ENCODE measurements at regions not wholly inside any gene's neighbourhood (a gene's known extent, or its start where the extent isn't known, plus 50 kb on each side); places are given as distances from the start of the nearest gene placed in this dataset.
"Not testable (repeated sequence)": the region's sequence is repeated elsewhere in the genome, so short reads cannot be mapped to it uniquely, and the experiment has no call there.

DNA sequence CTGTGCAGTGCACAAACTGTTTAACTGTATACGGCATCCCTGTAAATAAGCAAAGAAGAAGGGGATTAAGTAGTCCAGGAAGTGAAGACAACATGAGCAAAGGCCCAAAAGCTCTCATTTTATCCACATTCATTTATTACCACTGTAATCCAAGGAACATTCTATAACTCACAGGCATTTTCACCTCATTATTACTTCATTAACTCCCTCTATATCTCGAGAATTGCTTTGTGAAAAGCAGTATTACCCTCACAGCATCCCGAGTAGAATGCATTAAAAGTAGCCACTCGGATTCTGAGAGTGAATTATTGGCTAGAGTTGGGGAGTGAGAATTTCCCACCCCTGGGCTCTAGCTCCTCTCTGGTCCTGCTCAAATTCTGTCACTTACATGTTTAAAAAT, 51.0 kb upstream of the CHCHD3 start:
- no peak for DNase-seq (ENCODE audit: low spot score)

DNA sequence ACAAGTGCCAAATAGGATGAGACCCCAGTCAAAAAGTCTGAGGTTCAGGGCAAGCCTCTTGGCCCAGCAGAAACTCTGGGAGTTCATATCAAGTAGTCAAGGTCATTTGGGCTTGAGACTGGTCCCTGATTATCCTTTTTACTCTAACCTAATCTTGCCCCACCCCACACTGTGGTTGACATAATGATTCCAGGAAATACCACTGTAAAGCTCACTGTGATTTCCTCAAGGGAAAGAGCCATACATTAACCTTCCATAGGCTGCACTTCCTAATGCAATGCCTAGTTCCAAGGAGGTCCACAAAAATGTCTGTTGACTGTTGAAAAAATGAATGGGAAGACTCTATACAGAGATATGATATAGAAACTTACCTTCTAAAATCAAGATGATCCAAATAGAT, 52.9 kb upstream of the CHCHD3 start:
- no peak for DNase-seq (ENCODE audit: low spot score)

DNA sequence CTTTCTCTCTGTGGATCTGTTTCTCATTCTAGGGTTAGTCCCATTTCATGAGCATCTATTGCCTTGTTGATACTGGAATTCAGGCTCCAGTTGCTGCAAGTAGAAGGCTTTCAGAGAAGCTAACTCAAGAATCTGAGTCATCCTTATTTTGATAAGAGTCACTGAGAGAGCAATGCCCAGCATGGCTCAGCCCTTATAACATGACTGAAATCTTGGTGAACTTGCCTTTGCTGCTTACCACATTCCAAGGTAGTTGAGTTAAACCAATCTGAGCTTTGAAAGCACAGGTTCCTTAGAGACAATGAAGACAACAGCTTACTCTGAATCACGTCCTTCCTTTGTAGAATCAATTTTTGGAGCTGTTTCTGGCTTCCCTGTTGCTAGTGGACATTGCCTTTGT, 53.6 kb upstream of the CHCHD3 start:
- no peak for DNase-seq (ENCODE audit: low spot score)

DNA sequence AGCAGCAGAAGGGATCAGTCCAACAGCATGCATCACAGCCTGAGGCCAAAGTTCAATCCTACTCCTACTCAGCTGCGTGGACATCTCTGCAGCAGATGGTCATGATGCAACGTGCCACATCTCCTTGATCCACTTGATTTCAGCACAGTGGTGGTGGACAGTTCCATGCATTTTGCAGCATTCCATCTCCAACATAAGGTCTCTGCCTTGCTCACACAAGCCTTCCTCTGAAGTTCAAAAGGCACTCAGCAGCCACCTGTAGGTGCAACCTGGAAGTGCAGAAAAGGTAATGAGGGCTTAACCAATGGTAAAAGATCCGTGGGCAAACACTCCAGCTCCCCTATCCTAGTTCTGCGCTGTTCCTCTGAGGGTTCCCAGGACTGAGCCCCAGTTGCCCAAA, 57.5 kb upstream of the CHCHD3 start:
- DNase-seq (ENCODE audit: low spot score), result peak; percentile 31

DNA sequence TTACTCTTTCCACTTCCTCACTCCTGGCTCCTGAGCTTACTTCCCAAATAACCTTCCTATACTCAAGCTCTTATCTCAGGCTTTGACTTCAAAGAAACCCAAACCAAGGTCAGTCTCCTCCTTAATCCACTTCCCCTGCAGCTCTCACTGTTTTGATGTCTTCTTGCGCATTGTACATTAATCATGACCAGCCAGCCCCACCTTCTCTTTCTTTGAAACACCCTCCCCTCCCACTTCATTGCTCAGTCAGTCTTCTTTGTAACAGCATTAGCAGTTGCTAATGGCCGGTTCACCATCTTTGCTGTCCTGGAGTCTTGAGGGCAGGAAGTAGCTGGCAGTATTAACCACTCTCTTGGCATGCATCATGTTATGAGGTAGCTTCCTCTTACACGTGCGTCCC, 57.9 kb upstream of the CHCHD3 start:
- no peak for DNase-seq (ENCODE audit: low spot score)

DNA sequence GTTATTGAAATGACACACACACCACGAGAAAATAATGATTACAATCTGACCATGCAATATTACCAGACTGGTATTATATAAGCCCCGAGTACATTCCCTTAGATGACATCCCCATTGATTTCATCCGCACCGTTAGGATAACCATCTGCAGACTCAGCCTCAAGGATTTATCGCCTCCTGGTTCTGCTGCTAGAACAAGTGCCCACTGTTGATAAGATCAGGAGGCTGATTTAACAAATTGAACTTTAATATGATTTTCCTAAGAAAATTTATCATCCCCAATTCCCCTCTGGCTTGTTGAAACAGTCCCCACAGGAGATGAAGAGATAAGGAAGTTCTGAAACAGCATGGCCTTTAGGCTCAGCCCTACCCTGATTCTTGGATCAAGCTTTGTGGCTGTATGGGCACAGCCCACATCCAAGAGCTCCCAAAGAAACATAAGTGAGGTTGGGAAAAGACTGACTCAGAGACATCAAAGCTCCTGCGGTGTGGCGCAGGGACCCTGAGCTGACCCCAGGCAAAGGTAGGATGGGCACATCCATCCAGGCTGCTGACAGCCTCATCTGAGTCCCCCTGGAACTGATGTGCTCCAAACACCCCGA, 59.2 kb upstream of the CHCHD3 start:
- DNase-seq (ENCODE audit: low spot score), result no peak

DNA sequence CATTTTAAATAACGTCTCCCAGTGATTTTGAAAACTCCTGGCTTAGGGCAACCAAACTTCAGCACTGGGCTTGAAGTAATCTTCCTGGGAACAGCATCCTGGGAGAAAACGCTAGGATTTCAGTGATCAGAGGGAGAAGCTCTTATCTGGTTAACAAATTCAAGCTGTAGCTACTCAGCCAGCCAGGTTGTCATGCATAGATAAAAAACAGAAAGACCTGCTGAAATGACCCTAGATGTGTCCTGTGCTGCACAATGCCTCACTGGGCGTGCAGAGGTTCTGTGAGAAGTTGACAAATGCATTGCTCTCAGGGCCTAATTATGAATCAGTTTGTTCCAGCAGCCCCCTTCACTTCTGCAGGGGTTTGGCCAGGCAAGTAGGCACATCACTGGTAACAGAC, 68.9 kb upstream of the CHCHD3 start:
- no peak for DNase-seq (ENCODE audit: low spot score)

DNA sequence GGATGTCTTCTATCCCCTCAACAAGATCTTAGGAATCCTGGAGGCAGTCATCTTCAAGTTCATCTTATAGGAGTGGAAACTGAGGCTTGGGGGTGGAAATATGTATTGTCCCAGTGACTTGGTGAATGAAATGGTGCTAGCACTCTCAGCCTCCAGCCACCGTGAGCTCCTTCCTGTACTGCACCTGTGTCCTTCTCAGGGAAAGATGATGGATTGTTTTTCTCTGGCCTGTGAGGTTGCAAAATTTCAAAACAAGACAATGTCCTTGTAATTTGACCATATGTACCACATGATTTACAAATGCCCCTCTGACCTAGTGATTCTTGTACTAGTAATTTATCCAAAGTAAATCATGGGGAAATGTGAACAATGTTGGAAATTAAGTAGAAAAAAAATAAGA, 71.0 kb upstream of the CHCHD3 start:
- no peak for DNase-seq (ENCODE audit: low spot score)

DNA sequence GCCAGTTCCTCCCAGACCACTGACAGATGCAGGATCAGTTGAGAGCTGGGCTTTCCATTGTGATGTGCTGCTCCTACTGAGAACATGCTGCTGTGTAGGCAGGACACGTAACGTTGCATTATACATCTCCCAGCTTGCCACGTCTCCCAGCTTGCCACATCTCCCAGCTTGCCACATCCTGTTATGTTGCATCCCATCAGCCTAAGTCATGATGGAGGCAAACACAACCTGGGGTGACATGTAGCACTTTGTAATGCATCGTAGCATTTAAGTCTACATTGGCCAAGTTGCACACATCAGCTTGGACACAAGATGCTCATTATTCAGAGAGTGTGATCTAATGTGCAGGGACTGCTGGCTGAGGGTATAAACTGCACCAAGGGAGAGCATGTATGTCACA, 73.3 kb upstream of the CHCHD3 start:
- DNase-seq (ENCODE audit: low spot score), result no peak

DNA sequence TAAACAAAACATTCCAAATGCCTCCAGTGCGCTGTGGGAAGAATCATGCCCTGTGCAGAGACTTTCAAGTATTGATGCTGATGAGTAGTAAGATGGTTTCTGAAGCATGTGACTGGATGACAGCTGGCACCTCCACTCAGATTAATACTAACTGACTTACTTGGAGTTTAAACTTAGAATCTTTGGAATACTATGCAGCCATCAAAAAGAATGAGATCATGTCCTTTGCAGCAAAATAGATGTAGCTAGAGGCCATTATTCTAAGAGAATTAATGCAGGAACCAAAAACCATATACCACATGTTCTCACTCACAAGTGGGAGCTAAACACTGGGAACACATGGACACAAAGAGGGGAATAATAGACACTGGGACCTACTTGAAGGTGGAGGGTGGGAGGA, 73.8 kb upstream of the CHCHD3 start:
- no peak for DNase-seq (ENCODE audit: low spot score)

DNA sequence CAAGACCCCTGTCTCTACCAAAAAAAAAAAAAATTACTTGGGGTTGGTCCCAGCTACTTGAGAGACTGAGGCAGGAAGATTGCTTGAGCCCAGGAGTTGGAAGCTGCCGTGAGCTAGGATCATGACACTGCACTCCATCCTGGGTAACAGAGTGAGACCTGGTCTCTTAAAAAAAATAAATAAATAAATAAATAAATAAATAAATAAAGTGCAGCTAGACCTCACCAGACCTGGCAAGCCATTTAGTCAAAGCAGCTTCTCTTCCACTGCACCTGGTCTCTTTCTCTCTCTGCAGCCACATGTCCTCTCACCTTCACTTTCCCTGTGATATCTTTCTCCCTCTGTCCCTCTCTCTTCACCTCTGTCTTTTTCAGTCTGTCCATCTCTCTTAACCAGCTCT, 75.2 kb upstream of the CHCHD3 start:
- no peak for DNase-seq (ENCODE audit: low spot score)

DNA sequence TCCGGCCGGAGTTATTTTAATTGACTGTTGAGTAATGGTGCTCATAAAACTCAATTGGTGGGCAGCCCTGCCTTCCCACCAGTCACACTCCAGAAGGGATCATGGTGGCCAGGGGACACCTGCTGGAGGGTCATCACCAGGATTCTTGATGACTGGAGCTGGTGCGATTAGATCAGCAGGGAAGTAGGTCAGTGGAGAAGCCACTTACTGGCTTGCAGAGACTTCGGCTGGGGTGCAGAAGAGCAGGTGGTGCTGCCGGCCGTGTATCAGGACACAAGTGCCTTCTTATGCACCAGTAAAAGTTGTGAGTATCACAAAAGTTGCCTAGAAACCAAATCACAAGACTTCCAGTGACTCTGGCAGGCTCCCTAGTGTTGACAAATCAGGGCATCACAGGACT, 82.6 kb upstream of the CHCHD3 start:
- DNase-seq (ENCODE audit: low spot score), result no peak

DNA sequence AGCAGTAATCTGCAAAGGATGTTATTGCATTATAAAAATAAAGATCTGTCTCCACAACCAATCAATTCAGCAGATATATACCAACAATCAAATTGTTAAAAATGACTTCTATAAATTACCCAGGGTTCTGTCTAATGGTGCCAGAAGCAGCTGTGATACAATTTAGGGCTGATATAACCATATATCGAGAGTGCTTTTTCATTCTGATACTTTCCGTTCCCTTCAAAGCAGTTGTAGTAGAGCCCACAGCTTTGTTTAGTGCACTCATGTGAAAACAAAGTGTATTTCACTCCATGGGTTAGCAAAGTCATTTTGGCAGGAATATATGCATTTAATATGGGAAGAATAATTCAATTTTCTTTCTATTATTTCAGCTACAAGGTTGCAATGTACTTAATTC, 83.1 kb upstream of the CHCHD3 start:
- DNase-seq (ENCODE audit: low spot score), result no peak

DNA sequence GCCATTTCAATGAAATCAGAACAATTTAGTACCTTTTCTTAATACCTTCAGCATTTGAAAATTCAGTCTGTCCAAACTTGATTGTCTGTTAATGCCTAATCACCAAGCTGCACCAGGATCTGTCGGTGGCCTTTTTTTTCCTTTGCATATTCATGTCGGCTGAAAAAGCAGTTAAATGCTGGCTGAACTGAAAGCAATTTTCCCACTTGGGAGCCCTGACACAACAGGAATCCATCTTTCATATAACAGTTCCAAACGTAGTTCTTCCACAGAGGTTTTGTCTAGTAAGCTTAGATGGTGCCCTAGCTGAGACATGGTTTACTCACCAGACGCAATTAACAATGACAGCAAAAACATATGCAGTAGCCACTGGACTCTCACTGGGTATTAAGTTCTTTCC, 83.6 kb upstream of the CHCHD3 start:
- no peak for DNase-seq (ENCODE audit: low spot score)

DNA sequence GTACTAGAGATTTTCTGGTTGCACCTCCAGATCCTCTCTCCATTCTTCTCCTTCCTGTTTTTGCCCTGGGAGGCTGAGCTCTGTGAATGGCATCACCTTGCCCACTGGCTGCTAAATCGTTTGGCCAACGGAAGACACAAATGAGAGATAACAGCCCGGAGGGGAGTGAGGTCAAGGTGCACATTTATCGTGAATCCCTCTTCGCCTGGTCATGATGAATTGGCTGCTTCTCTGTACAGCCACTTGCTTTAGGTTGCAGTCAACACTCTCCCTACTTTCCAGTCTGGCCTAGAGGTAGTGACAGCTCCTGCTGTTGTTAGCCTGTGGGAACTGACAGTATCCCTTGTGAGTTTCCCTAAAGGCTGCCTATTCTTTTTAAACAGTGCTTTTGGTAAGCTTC, 85.4 kb upstream of the CHCHD3 start:
- no peak for DNase-seq (ENCODE audit: low spot score)

DNA sequence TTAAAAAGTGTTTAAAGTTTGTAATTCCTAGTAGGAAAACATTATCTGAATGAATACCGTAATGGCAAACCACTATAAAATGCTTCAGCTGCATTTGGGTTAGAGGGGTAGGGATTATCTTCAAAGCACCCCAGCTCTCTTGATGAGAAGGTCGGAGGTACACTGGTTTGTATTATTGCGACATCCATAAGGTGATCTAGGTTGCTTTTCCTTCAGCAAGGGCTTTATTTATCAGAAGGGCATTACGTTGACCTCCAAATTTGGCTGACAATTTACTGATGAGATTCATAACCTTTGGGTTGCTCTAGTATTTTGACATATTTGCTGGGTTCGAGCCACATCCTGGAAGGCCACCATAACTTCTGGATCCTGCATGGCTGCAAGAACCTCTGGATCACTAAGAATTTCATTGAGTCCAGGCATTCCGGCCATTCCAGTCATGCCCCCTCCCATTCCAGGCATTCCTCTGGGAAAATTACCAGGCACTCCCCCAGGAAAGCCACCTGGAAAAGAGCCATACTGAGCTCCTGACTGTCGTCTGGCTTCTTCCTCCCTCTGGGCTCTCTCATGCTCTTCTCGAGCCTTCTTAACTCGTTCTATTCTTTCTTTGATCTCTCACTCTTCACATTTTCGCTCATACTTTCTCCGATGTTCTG, 83.6 kb upstream of the EXOC4 start:
- not testable (repeated sequence) for DNase-seq (ENCODE audit: low spot score)

DNA sequence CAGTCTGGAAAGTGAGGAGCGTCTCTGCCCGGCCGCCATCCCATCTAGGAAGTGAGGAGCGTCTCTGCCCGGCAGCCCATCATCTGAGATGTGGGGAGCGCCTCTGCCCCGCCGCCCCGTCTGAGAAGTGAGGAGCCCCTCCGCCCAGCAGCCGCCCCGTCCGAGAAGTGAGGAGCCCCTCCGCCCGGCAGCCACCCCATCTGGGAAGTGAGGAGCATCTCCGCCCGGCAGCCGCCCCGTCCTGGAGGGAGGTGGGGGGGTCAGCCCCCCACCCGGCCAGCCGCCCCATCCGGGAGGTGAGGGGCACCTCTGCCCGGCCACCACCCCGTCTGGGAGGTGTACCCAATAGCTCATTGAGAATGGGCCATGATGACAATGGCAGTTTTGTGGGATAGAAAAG, 75.4 kb upstream of the EXOC4 start:
- not testable (repeated sequence) for DNase-seq (ENCODE audit: low spot score)

DNA sequence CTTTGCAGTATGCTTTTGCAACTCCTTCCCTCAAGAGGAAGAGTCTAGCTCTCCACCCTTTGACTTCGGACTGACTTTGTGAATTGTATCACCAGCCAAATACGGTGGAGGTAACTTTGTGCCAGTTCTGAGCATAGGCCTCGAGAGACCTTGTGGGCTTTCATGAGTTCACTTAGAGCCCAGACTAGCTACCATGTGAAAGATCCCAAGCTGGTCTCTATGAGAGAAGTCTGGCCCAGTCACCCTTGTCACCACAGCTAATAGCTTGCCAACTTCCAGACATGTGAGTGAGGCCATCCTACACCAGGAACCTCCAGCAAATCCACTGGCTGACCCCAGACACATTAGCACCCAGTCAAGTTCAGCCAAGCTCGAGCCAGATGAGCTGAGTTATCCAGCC, 72.2 kb upstream of the EXOC4 start:
- no peak for DNase-seq (ENCODE audit: low spot score)

DNA sequence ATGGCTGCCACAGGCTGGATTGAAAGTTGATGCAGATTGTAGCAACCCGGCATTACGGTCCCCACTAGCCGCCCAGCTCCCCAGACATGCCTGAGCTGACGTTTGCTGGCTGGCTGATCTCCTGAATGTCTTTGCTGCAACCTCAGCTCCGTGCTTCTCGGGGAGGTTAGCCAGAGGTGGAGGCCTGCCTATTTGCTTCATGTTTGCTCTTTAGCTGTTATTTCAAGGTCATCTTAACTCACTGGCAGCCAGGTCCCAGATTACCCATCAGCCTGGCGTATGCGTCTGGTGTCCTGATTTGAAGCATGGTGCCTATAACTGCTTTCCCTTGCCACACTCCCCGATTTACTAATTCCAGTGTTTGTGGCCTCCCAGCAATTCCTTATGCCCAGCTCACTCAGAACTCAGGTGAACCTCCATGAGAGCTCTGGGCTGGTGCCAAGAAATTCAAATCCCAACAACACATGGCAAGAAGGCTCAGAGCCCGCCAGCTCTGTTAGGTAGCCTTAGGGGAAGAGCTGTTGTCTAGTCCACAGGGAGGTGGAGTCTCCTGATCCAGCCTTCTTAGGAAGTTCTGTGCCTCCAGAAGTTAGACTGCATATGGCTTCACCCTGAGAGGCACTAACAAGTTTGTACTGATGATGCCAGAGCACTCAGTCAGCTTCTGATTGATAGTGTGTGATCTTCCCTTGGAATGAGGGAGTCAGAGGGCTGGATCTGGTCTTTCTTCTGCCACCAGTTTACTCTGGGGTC, 69.7 kb upstream of the EXOC4 start:
- DNase-seq (ENCODE audit: low spot score), result no peak

DNA sequence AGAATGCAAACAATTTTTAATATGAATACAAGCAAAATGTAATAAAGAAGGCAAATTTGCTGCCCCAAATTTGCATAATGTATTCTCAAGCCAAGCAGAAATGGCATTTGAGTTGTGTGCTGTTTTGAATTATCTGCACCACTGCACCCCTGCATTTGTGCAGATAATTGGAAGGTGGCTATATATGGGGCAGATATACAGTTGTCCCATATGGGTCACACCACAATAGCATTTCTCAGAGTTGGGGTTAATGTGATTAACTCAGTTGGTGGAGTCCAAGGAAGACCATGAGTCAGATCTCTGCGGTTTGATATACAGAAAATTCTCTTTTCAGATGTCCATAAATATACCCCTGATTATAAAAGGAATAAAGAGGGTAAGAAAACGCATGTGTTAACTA, 68.9 kb upstream of the EXOC4 start:
- DNase-seq (ENCODE audit: low spot score), result no peak

DNA sequence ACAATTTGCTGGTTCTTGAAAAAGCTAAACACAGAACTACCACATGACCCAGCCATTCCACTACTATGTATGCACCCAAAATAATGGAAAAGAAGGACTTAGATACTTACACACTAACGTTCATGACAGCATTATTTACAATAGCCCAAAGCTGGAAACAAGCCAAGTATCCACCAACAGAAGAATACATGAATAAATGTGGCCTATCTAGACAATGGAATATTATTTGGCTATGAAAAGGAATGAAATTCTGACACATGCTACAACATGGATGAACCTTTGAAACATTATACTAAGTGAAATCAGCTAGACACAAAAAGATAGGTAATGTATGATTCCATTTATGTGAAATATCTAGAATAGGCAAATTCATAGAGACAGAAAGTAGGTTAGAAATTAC, 67.4 kb upstream of the EXOC4 start:
- DNase-seq (ENCODE audit: low spot score), result no peak

DNA sequence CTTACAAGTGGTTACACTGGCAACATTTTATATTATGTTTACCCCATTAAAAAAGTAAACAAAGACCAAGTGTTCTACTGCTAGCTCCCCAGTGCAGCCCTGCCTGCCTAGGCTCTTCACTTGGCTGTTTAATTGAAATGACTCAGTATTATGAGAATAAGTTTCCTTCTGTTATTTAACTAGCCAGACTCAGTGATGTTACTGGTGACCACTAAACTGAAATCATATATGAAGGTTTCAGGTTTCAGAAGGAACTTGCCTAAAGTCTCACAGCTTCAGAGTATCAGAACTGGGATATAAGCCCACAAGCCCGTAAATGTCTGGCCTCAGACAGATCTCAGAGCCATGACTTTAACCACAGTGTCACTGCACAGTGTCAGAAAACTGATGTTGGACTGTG, 66.8 kb upstream of the EXOC4 start:
- no peak for DNase-seq (ENCODE audit: low spot score)

DNA sequence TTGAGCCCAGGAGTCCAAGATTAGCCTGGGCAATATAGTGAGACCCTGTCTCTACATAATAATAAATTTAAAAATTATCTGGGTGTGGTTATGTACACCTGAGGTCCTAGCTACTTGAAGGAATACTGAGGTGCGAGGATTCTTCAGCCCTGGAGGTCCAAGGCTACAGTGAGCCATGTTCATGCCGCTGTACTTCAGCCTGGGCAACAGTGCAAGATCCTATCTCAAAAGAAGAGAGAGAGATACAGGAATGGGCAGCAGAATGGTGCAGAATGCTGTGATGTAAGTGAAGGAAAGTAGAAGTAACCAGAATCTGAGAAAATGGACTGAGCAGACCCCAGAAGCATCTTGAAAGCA, 62.7 kb upstream of the EXOC4 start:
- no peak for DNase-seq (ENCODE audit: low spot score)

DNA sequence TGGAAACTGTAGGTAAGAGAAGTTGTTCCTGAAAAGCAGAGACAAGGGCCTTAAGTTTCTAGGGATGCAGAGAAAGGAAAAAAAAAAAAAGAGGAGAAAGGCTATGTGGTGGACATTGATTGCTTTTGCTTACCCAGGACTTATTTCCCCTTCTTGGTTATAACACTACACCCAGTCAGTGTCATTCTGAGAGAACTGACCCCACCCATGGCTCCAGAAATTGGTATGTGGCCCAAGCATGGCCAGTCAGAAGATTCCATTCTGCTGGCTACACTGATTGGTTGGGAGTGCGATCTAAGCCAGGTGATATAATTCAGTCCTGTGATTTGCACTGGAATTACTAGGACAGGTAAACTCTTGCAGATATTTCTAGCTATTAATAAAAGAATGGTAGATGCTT, 62.2 kb upstream of the EXOC4 start:
- DNase-seq (ENCODE audit: low spot score), result no peak

Data from H4 (cell line).